Mesothelial cell of epicardium (in vitro differentiated cells): ENCODE measurements at regions not wholly inside any gene's neighbourhood (a gene's known extent, or its start where the extent isn't known, plus 50 kb on each side); places are given as distances from the start of the nearest gene placed in this dataset.
"Not testable (repeated sequence)": the region's sequence is repeated elsewhere in the genome, so short reads cannot be mapped to it uniquely, and the experiment has no call there.

Experiments used
- DNase-seq, 2 experiments: peaks; one replicate each; pipeline ENCODE4 v3.0.0; 2021; ENCODE audit warnings: low spot score in 2 of 2; ENCODE audit not compliant: unreplicated experiment in 2 of 2
- H3K27ac Mint-ChIP-seq: 2 replicates; pipeline ENCODE4 v1.8.0; 2021; ENCODE audit warnings: mixed read lengths
- H3K27me3 Mint-ChIP-seq: 2 replicates; pipeline ENCODE4 v1.8.0; 2021; ENCODE audit warnings: low read depth, mixed read lengths
- H3K36me3 Mint-ChIP-seq: 2 replicates; pipeline ENCODE4 v1.8.0; 2021; ENCODE audit warnings: mixed read lengths
- H3K4me1 Mint-ChIP-seq: 2 replicates; pipeline ENCODE4 v1.8.0; 2021; ENCODE audit warnings: mixed read lengths
- H3K4me3 Mint-ChIP-seq: 2 replicates; pipeline ENCODE4 v1.8.0; 2021; ENCODE audit warnings: mild to moderate bottlenecking, moderate library complexity, mixed read lengths
- H3K9me3 Mint-ChIP-seq: 2 replicates; pipeline ENCODE4 v1.8.0; 2021; ENCODE audit warnings: mixed read lengths
- TF ChIP-seq, protein P1 (sequence below): fragments of 200-600 bp; sonication (generic); IDR thresholded peaks from one replicate; pipeline ENCODE4 v1.5.0; 2021; ENCODE audit warnings: antibody characterized with exemption; ENCODE audit not compliant: unreplicated experiment

DNA sequence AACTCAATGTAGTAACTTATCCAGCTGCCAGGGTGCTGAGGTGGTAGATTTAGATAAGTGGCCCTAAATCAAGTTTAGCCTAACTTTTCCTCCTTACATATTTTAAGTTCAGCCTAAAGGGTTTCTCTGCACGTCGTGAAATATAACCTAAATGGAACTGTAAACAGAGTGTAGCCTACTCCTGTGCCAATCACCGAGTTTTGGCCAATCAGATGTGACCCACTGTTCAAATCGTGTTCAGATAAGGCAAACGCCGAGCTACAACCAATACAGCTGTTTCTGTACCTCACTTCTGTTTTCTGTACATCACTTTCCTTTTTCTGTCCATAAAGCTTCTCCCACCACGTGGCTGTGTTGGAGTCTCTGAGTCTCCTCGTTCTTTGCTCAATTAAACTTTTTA, 904.2 kb upstream of the POT1 start:
- H3K9me3 Mint-ChIP-seq: peaks cover 29% of the 10 kb centered on the region
- H3K36me3 Mint-ChIP-seq: no peaks in the 10 kb centered on the region
- H3K4me3 Mint-ChIP-seq: no peak overlapping the region
- TF ChIP-seq, protein P1, sequence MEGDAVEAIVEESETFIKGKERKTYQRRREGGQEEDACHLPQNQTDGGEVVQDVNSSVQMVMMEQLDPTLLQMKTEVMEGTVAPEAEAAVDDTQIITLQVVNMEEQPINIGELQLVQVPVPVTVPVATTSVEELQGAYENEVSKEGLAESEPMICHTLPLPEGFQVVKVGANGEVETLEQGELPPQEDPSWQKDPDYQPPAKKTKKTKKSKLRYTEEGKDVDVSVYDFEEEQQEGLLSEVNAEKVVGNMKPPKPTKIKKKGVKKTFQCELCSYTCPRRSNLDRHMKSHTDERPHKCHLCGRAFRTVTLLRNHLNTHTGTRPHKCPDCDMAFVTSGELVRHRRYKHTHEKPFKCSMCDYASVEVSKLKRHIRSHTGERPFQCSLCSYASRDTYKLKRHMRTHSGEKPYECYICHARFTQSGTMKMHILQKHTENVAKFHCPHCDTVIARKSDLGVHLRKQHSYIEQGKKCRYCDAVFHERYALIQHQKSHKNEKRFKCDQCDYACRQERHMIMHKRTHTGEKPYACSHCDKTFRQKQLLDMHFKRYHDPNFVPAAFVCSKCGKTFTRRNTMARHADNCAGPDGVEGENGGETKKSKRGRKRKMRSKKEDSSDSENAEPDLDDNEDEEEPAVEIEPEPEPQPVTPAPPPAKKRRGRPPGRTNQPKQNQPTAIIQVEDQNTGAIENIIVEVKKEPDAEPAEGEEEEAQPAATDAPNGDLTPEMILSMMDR: no peak
- no peak overlapping the region for H3K27ac Mint-ChIP-seq
- no peak for DNase-seq
- H3K27me3 Mint-ChIP-seq: no peaks in the 10 kb centered on the region
- no peaks in the 10 kb centered on the region for H3K4me1 Mint-ChIP-seq

DNA sequence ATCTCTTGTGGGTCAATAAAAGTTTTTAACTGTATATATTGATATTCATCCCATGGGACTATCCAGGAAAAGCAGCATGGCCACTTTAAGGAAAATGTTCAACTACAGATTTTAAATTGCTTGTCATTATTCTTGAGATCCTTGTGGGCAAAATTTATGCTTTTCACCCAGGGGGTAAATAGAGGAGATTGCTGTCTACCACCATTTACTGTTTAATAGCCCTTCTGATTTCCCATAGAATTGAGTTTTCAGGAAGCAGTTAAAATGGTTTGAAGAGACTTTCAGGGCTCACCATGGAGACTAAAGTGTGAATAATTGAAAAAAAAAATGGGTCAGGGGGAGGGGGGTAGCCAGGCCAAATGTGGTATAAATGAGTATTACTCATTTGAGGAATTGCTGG, 901.1 kb upstream of the POT1 start:
- H3K36me3 Mint-ChIP-seq: no peaks in the 10 kb centered on the region
- H3K27ac Mint-ChIP-seq: no peak overlapping the region
- peaks cover 38% of the 10 kb centered on the region for H3K9me3 Mint-ChIP-seq
- H3K4me3 Mint-ChIP-seq: no peak overlapping the region
- no peaks in the 10 kb centered on the region for H3K4me1 Mint-ChIP-seq
- TF ChIP-seq, protein P1: no peak
- no peaks in the 10 kb centered on the region for H3K27me3 Mint-ChIP-seq
- no peak for DNase-seq

DNA sequence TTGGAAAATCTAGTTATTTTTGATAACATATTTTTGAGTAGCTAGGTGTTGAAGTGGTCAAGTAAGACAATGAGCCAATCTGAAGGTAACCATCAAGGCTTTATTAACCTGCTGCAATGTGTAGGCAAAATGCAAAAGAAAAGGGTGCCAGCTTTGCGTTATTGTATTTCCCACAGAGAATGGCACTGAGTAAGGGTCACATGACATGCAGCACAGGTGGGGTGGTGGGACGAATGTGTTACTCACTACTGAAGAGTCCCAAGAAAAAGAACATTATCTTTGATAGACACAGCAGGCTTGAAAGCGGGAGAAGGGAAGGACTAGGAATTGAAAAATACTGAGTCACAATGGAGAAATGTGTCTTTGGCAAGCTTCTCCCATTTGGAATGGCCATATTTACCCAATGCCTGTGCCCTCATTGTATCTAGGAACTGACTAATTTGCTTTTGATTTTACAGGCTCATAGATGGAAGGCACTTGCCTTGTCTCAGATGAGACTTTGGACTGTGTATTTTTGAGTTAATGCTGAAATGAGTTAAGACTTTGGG, 898.6 kb upstream of the POT1 start:
- no peak for DNase-seq
- H3K36me3 Mint-ChIP-seq: no peaks in the 10 kb centered on the region
- no peak overlapping the region for H3K27ac Mint-ChIP-seq
- no peaks in the 10 kb centered on the region for H3K4me1 Mint-ChIP-seq
- H3K9me3 Mint-ChIP-seq: peaks cover 32% of the 10 kb centered on the region
- no peaks in the 10 kb centered on the region for H3K27me3 Mint-ChIP-seq
- no peak overlapping the region for H3K4me3 Mint-ChIP-seq
- TF ChIP-seq, protein P1: no peak

DNA sequence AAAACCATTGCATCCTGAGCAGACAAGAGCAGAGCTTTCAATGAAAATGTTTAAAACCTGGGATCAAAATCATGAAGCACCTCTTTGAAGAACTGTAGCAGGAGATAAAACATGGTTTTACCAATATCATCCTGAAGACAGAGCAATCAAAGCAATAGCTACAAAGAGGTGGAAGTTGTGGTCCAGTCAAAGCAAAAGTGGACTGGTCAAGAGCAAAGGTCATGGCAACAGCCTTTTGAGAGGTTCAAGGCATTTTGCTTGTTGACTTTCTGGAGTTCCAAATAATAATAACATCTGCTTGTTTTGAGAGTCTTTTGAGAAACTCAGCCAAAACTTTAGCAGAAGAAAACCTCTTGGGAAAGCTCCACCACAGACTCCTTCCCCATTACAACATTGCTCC, 893.9 kb upstream of the POT1 start:
- Mint-ChIP-seq H3K36me3 (no peaks in the 10 kb centered on the region), H3K4me1 (no peaks in the 10 kb centered on the region), H3K27me3 (no peaks in the 10 kb centered on the region), H3K27ac (no peak overlapping the region), H3K4me3 (no peak overlapping the region), H3K9me3 (peaks cover 5% of the 10 kb centered on the region)
- TF ChIP-seq, protein P1: no peak
- no peak for DNase-seq

DNA sequence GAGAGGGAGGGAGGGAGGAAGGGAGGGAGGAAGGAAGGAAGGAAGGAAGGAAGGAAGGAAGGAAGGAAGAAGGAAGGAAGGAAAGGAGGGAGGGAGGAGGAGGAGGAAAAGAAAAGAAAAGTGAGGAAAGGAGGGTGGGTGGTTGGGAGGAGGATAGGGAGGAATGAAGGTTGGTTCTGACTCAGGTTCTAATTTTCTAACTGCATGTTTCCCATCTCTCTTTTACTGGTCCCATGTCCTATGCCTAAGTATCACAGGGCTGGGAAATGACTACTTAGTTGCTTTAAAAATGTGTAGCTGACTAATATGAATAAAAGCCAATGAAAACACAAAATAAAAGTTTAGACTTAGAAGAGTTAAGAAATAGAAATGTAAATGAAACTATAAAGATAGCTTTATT, 890.9 kb upstream of the POT1 start:
- no peaks in the 10 kb centered on the region for H3K27me3 Mint-ChIP-seq
- H3K4me1 Mint-ChIP-seq: no peaks in the 10 kb centered on the region
- TF ChIP-seq, protein P1: no peak
- no peaks in the 10 kb centered on the region for H3K9me3 Mint-ChIP-seq
- no peak overlapping the region for H3K27ac Mint-ChIP-seq
- no peak for DNase-seq
- H3K4me3 Mint-ChIP-seq: no peak overlapping the region
- no peaks in the 10 kb centered on the region for H3K36me3 Mint-ChIP-seq

DNA sequence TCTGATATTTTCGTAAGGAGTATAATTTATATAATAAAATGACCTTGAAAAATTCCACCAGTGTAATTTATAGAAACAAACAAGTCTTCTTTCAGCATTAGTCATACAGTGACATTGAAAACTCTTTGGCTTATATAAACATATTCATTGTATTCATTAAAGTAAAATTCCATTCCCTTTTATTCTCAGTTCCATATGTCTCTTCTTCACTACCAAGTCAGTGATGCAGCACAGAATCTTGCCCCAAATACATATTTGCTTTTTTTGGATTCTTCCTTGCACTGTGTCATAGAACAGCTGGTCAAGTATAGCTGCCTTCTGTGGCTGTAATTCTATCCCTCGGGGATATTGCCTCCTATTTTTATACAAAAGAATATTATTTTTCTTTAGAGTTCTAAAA, 884.5 kb upstream of the POT1 start:
- no peaks in the 10 kb centered on the region for H3K27me3 Mint-ChIP-seq
- H3K27ac Mint-ChIP-seq: no peak overlapping the region

DNA sequence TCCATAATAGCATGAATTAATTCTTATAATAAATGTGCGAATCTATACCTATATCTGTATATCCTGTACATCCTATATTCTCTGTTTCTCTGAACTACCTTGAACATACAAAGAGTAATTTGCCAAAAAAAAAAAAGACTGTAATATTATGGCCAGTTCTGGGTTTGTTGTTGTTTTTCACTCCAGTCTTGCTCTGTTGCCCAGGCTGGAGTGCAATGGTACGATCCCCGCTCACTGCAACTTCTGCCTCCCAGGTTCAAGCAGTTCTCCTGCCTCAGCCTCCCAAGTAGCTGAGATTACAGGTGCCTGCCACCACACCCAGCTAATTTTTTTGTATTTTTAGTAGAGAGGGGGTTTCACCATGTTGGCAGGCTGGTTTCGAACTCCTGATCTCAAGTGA, 876.9 kb upstream of the POT1 start:
- not testable (repeated sequence) for H3K27me3 Mint-ChIP-seq, DNase-seq, H3K4me3 Mint-ChIP-seq, H3K27ac Mint-ChIP-seq, H3K9me3 Mint-ChIP-seq, H3K4me1 Mint-ChIP-seq, H3K36me3 Mint-ChIP-seq

More for the DNA sequence above, 884.5 kb upstream of the POT1 start:
- Mint-ChIP-seq H3K36me3 (no peaks in the 10 kb centered on the region), H3K9me3 (no peaks in the 10 kb centered on the region), H3K4me3 (no peak overlapping the region), H3K4me1 (no peaks in the 10 kb centered on the region)
- TF ChIP-seq, protein P1: no peak
- no peak for DNase-seq
